ENCODE measurements at regions not wholly inside any gene's neighbourhood (a gene's known extent, or its start where the extent isn't known, plus 50 kb on each side); places are given as distances from the start of the nearest gene placed in this dataset.
"Not testable (repeated sequence)": the region's sequence is repeated elsewhere in the genome, so short reads cannot be mapped to it uniquely, and the experiment has no call there.

DNA sequence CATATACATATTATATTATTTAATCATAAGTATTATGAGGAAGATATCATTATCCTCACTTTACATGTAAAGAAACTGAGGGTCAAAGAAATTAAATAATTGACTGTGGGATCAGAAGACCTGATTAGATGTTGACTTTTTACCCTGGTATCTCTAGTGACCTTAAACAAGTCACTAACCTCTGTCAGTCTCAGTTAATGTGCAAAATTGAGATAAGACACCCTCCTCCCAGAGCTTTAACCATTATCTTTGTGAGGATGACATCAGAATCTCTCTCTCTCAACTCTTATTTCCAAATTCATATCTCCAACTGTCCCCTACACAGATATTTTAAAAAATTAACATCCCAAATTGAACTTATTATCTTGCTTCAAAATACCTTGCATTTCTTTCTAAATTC, 177.8 kb downstream of the KLHL28 start:
- no peak for DNase-seq

GRCh38 chr14:44782775-44783238, 178.9 kb downstream of the KLHL28 start:
- DNase-seq: no peak

DNA sequence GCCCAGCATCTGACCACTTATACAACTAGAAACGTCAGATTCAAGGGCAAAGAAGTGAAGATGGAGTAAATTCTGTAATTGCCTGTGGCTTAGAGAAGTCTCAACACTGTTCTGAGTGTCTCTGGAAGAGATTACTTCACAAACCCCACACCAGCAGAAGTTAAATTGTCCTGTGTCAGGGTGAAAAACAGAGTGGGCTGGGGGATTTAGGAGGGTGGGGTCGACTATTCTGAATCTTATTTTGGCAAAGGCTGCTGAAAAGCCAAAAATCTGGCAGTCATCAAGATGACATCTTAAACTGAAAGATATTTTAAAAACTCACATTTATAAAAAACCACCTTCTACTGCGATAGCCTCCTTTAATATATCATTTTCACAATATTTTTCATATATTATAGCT, 180.8 kb downstream of the KLHL28 start:
- no peak for DNase-seq

DNA sequence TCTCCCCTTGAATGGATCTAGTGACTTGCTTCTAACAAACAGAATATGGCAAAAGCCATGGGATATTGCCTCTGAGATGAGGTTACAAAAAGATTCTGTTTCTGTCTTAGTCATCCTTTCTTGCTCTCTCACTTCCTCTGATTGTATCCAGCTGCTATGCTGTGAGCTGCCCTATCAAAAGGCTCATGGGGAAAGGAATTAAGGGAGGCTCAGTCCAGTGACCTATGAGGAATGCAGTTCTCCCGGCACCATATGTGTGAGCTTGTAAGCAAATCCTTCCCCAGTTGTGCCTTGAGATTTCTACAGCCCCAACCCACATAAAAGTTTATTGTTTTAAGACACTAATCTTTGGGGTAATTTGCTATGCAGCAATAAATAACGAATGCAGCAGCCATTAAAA, 183.1 kb downstream of the KLHL28 start:
- no peak for DNase-seq

GRCh38 chr14:44777584-44777983, 184.2 kb downstream of the KLHL28 start:
- no peak for DNase-seq

- DNase-seq: no peak
Measured at GRCh38 chr14:44775248-44775647, 186.5 kb downstream of the KLHL28 start.

DNA sequence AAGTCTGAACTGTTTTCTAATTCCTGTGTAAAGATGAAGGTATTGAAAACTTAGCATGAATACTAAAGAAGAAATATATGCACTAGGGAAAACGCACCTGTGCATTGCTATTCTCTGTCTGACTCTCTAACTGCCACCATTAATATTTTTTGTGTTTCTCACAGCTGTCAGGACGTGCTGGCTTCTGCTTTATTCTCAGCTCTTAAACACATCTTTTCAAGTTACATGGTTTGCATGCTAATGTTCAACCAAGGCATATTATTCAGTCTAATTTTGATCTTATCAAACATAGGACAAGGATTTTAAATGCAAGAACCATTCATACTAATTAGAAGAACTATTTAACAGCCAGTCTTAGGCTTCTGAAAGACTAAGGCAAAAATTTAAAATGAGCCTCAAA, 187.4 kb downstream of the KLHL28 start:
- no peak for DNase-seq

- DNase-seq: no peak
Measured at GRCh38 chr14:44771496-44771895, 190.3 kb downstream of the KLHL28 start.

DNA sequence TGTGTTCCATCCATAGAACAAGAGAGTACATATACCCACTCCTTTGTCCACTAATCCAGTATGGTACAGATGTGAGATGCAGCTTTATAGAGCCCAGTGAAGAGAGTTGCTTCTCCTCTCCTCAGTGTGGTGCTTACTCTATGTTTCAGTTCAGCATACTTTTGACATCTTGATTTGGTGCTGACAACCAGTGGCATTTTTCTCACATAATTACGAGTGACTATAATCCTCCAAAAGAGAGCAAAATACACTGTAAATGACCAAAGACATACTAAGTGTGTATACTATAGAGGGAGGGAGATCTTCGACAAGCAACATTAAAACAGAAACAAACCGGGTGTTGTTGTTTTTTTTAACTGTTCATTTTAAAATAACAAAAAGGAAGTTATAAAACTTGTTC, 191.5 kb downstream of the KLHL28 start:
- DNase-seq: no peak

GRCh38 chr14:44768935-44769334, 192.8 kb downstream of the KLHL28 start:
- DNase-seq: no peak

DNA sequence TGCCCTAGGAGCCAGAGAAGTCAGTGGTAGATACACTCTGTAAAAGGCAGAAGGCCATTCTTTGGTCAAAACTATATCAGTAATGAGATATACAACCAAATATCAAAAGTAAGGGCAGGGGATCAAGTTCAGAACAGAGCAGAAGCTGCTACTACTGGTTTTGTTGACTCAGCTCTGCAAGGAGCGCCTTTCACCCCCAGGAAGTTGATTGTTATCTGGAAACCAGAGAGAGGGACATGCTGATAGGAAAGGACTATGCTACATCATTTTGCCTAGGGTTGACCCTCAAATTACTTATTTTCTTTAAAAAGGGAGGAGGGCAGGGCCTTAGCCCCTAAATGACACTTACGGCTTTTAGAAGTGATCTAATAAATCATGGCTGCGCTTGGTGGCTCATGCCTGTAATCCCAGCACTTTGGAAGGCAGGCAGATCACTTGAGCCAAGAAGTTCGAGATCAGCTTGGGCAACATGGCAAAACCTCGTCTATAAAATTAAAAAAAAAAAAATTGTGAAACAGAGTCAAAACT, 194.0 kb downstream of the KLHL28 start:
- DNase-seq: no peak

DNA sequence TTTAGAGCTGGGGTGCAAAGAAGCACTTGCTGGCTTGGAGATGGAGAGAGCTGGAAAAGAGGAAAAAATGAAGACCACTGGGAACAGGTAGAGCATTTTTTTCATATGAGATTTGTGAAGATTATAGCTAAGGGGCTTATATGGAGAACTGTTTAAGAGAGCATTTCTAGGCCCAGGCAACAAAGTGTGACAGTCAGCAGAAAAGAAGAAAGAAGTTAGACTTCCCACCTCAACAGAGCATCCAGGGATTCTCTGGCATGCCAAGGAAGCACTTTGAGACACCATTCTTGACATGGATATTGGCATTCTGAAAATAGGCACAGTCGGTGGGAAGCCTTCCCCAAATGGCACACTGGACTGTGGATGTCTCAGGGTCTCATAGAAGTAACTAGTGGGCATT, 195.5 kb downstream of the KLHL28 start:
- DNase-seq: no peak

DNA sequence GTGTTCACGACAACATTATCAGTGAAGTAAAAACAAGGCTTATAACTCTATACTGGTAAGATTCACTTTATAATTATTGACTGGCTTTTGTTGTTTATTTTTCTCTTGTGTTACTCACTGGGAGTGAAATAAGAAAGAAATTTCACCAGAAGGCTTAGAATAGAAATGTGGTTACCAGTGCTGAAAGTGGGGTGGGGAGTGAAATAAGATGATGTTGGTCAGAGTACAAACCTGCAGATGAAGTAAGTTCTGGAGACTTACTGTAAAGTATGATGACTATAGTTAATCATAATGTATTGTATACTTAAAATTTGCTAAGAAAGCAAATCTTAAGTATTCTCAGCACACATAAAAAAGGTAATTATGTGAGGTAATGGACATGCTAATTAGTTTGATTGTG, 198.4 kb downstream of the KLHL28 start:
- no peak for DNase-seq

- DNase-seq: no peak
Measured at GRCh38 chr14:44759277-44759676, 202.5 kb downstream of the KLHL28 start.

GRCh38 chr14:44756554-44756953, 205.2 kb downstream of the KLHL28 start:
- no peak for DNase-seq

DNA sequence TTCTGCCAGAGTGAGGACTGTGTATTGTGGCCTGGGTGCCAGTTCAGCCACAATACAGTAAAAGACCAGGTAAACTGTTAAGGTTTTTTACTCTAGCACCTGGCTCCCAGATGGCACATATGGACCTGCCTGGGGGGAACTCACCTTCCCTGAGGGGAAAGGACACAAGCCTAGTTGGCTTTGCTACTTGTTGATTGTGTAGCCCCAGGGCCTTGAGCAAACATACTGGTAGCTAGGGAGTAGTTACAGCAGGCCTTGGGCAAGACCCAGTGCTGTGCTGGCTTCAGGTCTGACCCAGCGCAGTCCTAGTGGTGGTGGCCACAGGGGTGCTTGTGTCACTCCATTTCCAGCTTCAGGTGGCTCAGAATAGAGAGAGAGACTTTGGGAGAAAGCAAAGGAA, 216.4 kb downstream of the KLHL28 start:
- no peak for DNase-seq

GRCh38 chr14:44742202-44742601, 219.5 kb downstream of the KLHL28 start:
- no peak for DNase-seq

GRCh38 chr14:44741431-44741830, 220.3 kb downstream of the KLHL28 start:
- DNase-seq: no peak

DNA sequence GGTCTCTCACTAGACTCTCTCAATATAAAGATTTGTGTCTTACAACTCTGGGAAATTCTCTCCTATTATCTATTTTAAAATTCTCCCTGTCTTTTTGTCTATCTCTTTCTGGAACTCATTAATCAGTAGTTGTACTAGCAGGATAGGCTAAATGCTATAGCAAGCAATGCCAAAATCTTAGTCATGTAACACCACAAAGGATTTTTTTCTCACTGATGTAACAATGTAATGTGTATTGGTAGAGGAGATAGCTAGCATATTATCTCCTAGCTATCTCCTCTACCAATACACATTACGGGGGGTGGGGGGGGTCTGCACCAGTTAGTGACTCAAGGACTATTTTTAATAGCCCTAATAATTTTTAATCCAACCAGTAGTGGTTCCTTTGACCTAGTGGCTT, 225.4 kb downstream of the KLHL28 start:
- DNase-seq: no peak

DNA sequence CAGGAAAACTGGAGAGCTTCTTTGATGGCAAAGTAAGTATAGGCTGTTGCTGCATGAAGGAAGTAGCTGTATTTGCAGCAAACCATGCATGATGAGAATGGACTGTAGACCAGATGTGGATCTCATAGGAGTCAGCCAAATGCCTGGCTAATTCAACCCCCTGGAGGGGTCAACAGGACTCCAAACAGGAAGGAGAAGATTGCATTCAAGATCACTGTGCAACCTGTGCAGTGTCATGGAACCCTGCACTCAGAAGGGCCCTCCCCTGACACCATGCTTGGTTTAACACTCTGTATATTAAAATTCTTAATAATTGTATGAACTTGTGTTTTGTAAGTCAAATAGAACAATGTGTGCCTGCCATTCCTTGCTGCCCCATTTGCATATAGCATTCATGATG, 225.1 kb upstream of the FSCB start:
- no peak for DNase-seq

DNA sequence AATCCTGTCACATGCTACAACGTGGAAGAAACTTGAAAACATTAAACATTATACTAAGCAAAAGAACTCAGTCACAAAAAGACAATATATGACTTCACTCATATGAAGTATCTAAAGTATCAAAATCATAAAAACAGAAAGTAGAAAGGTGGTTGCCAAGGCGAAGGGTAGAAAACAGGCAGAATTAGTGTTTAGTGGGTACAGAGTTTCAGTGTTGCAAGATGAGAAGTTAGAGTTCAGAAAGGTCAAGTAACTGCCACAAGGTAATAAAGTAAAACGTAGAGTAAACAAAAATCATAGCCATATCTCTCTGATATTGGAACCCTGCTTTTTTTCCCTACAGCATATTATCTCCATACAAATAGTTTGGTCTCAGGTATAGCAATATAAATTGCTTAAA, 223.8 kb upstream of the FSCB start:
- DNase-seq: no peak

- not testable (repeated sequence) for DNase-seq
Measured at GRCh38 chr14:44721395-44721794, 214.3 kb upstream of the FSCB start.

DNA sequence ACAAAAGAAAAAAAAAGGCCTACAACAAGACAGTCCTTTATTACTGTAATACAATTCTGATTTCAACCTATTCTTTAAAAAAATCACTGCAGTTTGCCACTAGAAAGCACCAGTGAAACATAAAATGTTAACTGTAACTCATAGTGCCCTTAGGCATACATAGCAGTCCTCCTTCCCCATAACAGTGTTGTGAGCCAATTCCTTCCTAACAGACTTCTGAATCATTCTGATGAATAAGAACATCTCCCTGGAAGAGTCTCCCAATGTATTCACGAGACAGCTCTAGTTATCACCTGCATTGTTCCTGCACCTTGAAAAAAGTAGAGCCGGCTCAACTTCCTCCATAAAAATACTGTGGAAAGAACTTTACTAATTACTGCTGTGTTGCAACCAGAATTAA, 213.6 kb upstream of the FSCB start:
- DNase-seq: no peak

GRCh38 chr14:44712024-44712815, 205.1 kb upstream of the FSCB start:
- DNase-seq: no peak

All from NCI-H1048 (cell line).